Hepatocyte (in vitro differentiated cells): ENCODE measurements at regions not wholly inside any gene's neighbourhood (a gene's known extent, or its start where the extent isn't known, plus 50 kb on each side); places are given as distances from the start of the nearest gene placed in this dataset.

ENCODE experiments used
- DNase-seq: peaks from one replicate; pipeline ENCODE4 v3.0.0-alpha.2; 2016; ENCODE audit warnings: low spot score
- H2AFZ ChIP-seq: fragments of 200-600 bp; sonication (generic); 2 replicates; pipeline ENCODE4 v1.6.0; 2016; ENCODE audit warnings: antibody characterized with exemption, mild to moderate bottlenecking
- H3K27ac ChIP-seq: fragments of 200-600 bp; sonication (generic); 2 replicates; pipeline ENCODE4 v1.5.1; 2016; ENCODE audit warnings: mild to moderate bottlenecking
- H3K27me3 ChIP-seq: fragments of 200-600 bp; sonication (generic); 2 replicates; pipeline ENCODE4 v1.6.1; 2016
- H3K36me3 ChIP-seq: fragments of 200-600 bp; sonication (generic); replicated peaks from 2 replicates; pipeline ENCODE4 v1.5.1; 2016; ENCODE audit warnings: low read depth; ENCODE audit not compliant: insufficient read depth
- H3K4me1 ChIP-seq: fragments of 200-600 bp; sonication (generic); 2 replicates; pipeline ENCODE4 v1.5.1; 2016; ENCODE audit warnings: mild to moderate bottlenecking, moderate library complexity; ENCODE audit not compliant: insufficient read depth
- H3K4me2 ChIP-seq: fragments of 200-600 bp; sonication (generic); 2 replicates; pipeline ENCODE4 v1.6.0; 2016
- H3K4me3 ChIP-seq: fragments of 200-600 bp; sonication (generic); 2 replicates; pipeline ENCODE4 v1.5.1; 2016; ENCODE audit warnings: mild to moderate bottlenecking
- H3K79me2 ChIP-seq: fragments of 200-600 bp; sonication (generic); 2 replicates; pipeline ENCODE4 v1.6.0; 2017; ENCODE audit warnings: mild to moderate bottlenecking
- H3K9me2 ChIP-seq: fragments of 200-600 bp; sonication (generic); replicated peaks from 2 replicates; pipeline ENCODE4 v1.6.0; 2017; ENCODE audit warnings: mild to moderate bottlenecking; ENCODE audit not compliant: insufficient read depth
- H3K9me3 ChIP-seq: fragments of 200-600 bp; sonication (generic); 2 replicates; pipeline ENCODE4 v1.5.1; 2016; ENCODE audit warnings: low read depth, mild to moderate bottlenecking
- H4K20me1 ChIP-seq: fragments of 200-600 bp; sonication (generic); 2 replicates; pipeline ENCODE4 v1.6.0; 2016; ENCODE audit warnings: mild to moderate bottlenecking; ENCODE audit not compliant: insufficient read depth, poor library complexity, severe bottlenecking
- EZH2 ChIP-seq: fragments of 200-600 bp; sonication (generic); IDR thresholded peaks from 2 replicates; pipeline ENCODE4 v1.6.1; 2016; ENCODE audit warnings: antibody characterized with exemption, mild to moderate bottlenecking, borderline replicate concordance
- EZH2phosphoT487 ChIP-seq: fragments of 200-600 bp; sonication (generic); IDR thresholded peaks from one replicate; pipeline ENCODE4 v1.6.1; 2018; ENCODE audit warnings: antibody characterized with exemption, mild to moderate bottlenecking, low read depth, moderate library complexity; ENCODE audit not compliant: unreplicated experiment, severe bottlenecking
- WGBS: methylation state at CpG from one replicate; pipeline ENCODE4 v1.1.6; 2016; ENCODE audit warnings: low lambda C conversion rate; ENCODE audit errors: missing lambda C conversion rate; 5-methylcytosine and 5-hydroxymethylcytosine counted together
- TF ChIP-seq, protein P1 (sequence below): fragments of 200-600 bp; sonication (generic); IDR thresholded peaks from 2 replicates; pipeline ENCODE4 v1.5.1; 2016; ENCODE audit warnings: antibody characterized with exemption, mild to moderate bottlenecking; ENCODE audit not compliant: poor library complexity

- Histone ChIP-seq H2AFZ (no peak overlapping the region), H3K27me3 (peaks cover 3% of the 10 kb centered on the region), H3K4me3 (no peak overlapping the region)
Observed at GRCh38 chr3:65194744-65195143, 506.9 kb upstream of the ADAMTS9 start.

GRCh38 chr3:65194047-65194714 lies 506.4 kb upstream of the ADAMTS9 start:
- Histone ChIP-seq H3K4me3 (no peak overlapping the region), H3K79me2 (no peaks in the 10 kb centered on the region), H3K27me3 (peaks cover 3% of the 10 kb centered on the region), H3K4me2 (no peak overlapping the region), H3K4me1 (no peaks in the 10 kb centered on the region), H3K9me2 (no peaks in the 10 kb centered on the region), H4K20me1 (no peaks in the 10 kb centered on the region), H3K9me3 (no peaks in the 10 kb centered on the region), H3K27ac (no peak overlapping the region), H3K36me3 (no peaks in the 10 kb centered on the region), H2AFZ (no peak overlapping the region)
- no peak for DNase-seq
- TF ChIP-seq EZH2phosphoT487 = no peak
- TF ChIP-seq, protein P1, sequence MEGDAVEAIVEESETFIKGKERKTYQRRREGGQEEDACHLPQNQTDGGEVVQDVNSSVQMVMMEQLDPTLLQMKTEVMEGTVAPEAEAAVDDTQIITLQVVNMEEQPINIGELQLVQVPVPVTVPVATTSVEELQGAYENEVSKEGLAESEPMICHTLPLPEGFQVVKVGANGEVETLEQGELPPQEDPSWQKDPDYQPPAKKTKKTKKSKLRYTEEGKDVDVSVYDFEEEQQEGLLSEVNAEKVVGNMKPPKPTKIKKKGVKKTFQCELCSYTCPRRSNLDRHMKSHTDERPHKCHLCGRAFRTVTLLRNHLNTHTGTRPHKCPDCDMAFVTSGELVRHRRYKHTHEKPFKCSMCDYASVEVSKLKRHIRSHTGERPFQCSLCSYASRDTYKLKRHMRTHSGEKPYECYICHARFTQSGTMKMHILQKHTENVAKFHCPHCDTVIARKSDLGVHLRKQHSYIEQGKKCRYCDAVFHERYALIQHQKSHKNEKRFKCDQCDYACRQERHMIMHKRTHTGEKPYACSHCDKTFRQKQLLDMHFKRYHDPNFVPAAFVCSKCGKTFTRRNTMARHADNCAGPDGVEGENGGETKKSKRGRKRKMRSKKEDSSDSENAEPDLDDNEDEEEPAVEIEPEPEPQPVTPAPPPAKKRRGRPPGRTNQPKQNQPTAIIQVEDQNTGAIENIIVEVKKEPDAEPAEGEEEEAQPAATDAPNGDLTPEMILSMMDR = no peak
- no peak for TF ChIP-seq EZH2
- 90% methylated on average over 6 of the region's 6 CpGs for WGBS

More at GRCh38 chr3:65194744-65195143, 506.9 kb upstream of the ADAMTS9 start:
- H3K79me2 ChIP-seq = no peaks in the 10 kb centered on the region
- H3K9me2 ChIP-seq = no peaks in the 10 kb centered on the region
- H3K27ac ChIP-seq = no peak overlapping the region
- H3K36me3 ChIP-seq = no peaks in the 10 kb centered on the region
- no peaks in the 10 kb centered on the region for H3K4me1 ChIP-seq
- no peaks in the 10 kb centered on the region for H4K20me1 ChIP-seq
- 89% methylated on average over 4 of the region's 4 CpGs for WGBS
- H3K4me2 ChIP-seq = no peak overlapping the region
- DNase-seq = no peak
- TF ChIP-seq, protein P1 = no peak
- no peak for TF ChIP-seq EZH2
- no peak for TF ChIP-seq EZH2phosphoT487
- H3K9me3 ChIP-seq = no peaks in the 10 kb centered on the region

DNA sequence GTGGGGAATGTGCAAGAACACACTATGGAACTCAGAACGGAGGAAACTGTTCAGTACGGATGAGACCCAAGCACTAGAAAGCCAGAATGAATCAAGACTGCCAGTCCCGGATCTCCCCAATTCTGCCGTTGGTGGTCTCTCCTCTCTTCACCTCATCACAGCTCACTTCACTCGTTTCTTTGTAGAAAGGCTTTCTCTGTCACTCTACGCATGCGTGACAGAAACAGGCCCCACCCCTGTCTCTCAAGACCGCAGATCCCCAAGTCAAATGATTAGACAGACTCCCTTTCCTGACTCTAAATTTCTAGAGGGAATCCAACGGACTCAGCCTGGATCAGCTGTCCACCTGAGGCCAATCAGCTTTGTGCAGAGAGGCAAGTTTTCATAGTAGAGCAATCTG lies 505.7 kb upstream of the ADAMTS9 start:
- H3K27ac ChIP-seq = no peak overlapping the region
- no peaks in the 10 kb centered on the region for H3K9me2 ChIP-seq
- H4K20me1 ChIP-seq = no peaks in the 10 kb centered on the region
- H3K4me1 ChIP-seq = no peaks in the 10 kb centered on the region
- no peak overlapping the region for H3K4me2 ChIP-seq
- TF ChIP-seq EZH2 (no peak), EZH2phosphoT487 (no peak)
- TF ChIP-seq, protein P1 = no peak
- H3K9me3 ChIP-seq = no peaks in the 10 kb centered on the region
- WGBS = 91% methylated on average over 9 of the region's 9 CpGs
- H3K27me3 ChIP-seq = peaks cover 3% of the 10 kb centered on the region
- H2AFZ ChIP-seq = no peak overlapping the region
- no peaks in the 10 kb centered on the region for H3K36me3 ChIP-seq
- no peaks in the 10 kb centered on the region for H3K79me2 ChIP-seq
- no peak overlapping the region for H3K4me3 ChIP-seq
- DNase-seq = no peak
